WTC11 (cell line): ENCODE measurements at regions not wholly inside any gene's neighbourhood (a gene's known extent, or its start where the extent isn't known, plus 50 kb on each side); places are given as distances from the start of the nearest gene placed in this dataset.

Experiments
- PRRX2 ChIP-seq: fragments of 250-450 bp; sonication (Bioruptor Pico); IDR thresholded peaks from 2 replicates; pipeline ENCODE4 v1.8.0; 2021; ENCODE audit warnings: mild to moderate bottlenecking
- TF ChIP-seq, protein P1 (sequence below): fragments of 200-600 bp; IDR thresholded peaks from 2 replicates; pipeline ENCODE4 v1.8.0; 2022; ENCODE audit warnings: antibody characterized with exemption

DNA sequence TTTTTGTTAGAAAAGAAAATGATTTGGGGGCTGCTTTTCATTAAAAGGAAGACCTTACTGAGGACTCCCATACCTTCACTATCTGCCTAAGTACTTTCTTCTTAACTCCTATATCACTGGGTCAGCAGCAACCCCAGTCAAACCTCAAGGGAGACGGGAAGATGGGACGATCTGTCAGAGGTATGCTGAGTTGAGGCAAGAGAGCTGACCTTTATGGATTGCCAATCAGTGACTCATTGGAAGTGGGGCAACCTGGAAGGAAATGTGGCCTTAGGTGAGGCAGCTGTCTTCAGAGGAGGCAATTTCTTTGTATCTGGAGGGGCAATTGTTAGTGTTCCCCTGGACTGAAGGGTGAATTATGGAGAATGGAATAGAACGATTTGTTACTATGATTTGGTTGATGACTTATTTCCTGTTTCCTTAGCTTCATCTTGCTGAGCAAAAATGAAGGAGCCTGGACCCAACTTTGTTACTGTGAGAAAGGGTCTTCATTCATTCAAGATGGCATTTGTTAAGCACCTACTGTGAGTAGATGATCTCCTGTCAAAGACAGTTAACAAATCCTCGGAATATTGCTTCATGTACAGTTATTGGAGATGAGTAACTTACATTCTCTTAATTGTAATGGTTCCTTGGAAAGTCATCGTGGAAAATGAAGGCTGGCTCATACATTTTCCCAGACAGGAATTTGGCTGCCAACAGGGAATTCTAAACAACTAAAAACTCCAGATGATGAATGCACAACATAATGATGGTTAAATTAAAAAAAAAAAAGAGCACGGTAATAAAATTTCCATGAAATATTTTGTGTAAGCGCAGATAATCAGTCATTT is 134.7 kb upstream of the KCNJ15 start:
- TF ChIP-seq, protein P1, sequence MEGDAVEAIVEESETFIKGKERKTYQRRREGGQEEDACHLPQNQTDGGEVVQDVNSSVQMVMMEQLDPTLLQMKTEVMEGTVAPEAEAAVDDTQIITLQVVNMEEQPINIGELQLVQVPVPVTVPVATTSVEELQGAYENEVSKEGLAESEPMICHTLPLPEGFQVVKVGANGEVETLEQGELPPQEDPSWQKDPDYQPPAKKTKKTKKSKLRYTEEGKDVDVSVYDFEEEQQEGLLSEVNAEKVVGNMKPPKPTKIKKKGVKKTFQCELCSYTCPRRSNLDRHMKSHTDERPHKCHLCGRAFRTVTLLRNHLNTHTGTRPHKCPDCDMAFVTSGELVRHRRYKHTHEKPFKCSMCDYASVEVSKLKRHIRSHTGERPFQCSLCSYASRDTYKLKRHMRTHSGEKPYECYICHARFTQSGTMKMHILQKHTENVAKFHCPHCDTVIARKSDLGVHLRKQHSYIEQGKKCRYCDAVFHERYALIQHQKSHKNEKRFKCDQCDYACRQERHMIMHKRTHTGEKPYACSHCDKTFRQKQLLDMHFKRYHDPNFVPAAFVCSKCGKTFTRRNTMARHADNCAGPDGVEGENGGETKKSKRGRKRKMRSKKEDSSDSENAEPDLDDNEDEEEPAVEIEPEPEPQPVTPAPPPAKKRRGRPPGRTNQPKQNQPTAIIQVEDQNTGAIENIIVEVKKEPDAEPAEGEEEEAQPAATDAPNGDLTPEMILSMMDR: no peak
- TF ChIP-seq PRRX2 (CRISPR knock-in tag): no peak
